Tongue (tissue), 1 donor: ENCODE measurements at regions not wholly inside any gene's neighbourhood (a gene's known extent, or its start where the extent isn't known, plus 50 kb on each side); places are given as distances from the start of the nearest gene placed in this dataset.
A peak's percentile ranks its signal among the peaks of the same experiment; 100 is the strongest.
"Not testable (repeated sequence)": the region's sequence is repeated elsewhere in the genome, so short reads cannot be mapped to it uniquely, and the experiment has no call there.

ENCODE experiments used
- DNase-seq: peaks from one replicate; pipeline ENCODE4 v3.0.0-alpha.2; 2015

GRCh38 chr2:144631636-144632035 lies 111.7 kb upstream of the ZEB2 start:
- DNase-seq, result no peak

GRCh38 chr2:144630459-144631215 lies 110.7 kb upstream of the ZEB2 start:
- no peak for DNase-seq

GRCh38 chr2:144629935-144630334 lies 110.0 kb upstream of the ZEB2 start:
- DNase-seq, result no peak

GRCh38 chr2:144628566-144628965 lies 108.6 kb upstream of the ZEB2 start:
- no peak for DNase-seq

GRCh38 chr2:144625626-144626025 lies 105.7 kb upstream of the ZEB2 start:
- no peak for DNase-seq

- no peak for DNase-seq
These were observed 105.3 kb upstream of the ZEB2 start for GRCh38 chr2:144625226-144625625.

- no peak for DNase-seq
These were observed 104.5 kb upstream of the ZEB2 start for GRCh38 chr2:144624451-144624850.

- DNase-seq, result not testable (repeated sequence)
These were observed 102.5 kb upstream of the ZEB2 start for GRCh38 chr2:144622373-144622772.

- no peak for DNase-seq
These were observed 101.3 kb upstream of the ZEB2 start for GRCh38 chr2:144621266-144621665.

GRCh38 chr2:144619760-144620159 lies 99.8 kb upstream of the ZEB2 start:
- DNase-seq, result no peak

GRCh38 chr2:144617171-144617570 lies 97.3 kb upstream of the ZEB2 start:
- not testable (repeated sequence) for DNase-seq

- no peak for DNase-seq
These were observed 96.1 kb upstream of the ZEB2 start for GRCh38 chr2:144615866-144616565.

- DNase-seq, result peak; percentile 54
These were observed 88.1 kb upstream of the ZEB2 start for GRCh38 chr2:144607891-144608521.

GRCh38 chr2:144607099-144607498 lies 87.2 kb upstream of the ZEB2 start:
- DNase-seq, result no peak

- no peak for DNase-seq
These were observed 86.7 kb upstream of the ZEB2 start for GRCh38 chr2:144606466-144607095.

GRCh38 chr2:144605231-144605840 lies 85.4 kb upstream of the ZEB2 start:
- no peak for DNase-seq

GRCh38 chr2:144603334-144603733 lies 83.4 kb upstream of the ZEB2 start:
- no peak for DNase-seq

- no peak for DNase-seq
These were observed 79.0 kb upstream of the ZEB2 start for GRCh38 chr2:144598906-144599305.

- no peak for DNase-seq
These were observed 78.1 kb upstream of the ZEB2 start for GRCh38 chr2:144597894-144598593.

GRCh38 chr2:144597388-144597787 lies 77.5 kb upstream of the ZEB2 start:
- DNase-seq, result no peak

GRCh38 chr2:144596073-144596871 lies 76.4 kb upstream of the ZEB2 start:
- DNase-seq, result no peak
